Liver (tissue), 3 donors: ENCODE measurements at regions not wholly inside any gene's neighbourhood (a gene's known extent, or its start where the extent isn't known, plus 50 kb on each side); places are given as distances from the start of the nearest gene placed in this dataset.

Source experiments
- GABPA ChIP-seq, 2 donors: IDR thresholded peaks in 1 of 2; conservative IDR thresholded peaks in 1 of 2; 2 replicates each; pipeline ENCODE4 v1.6.1; 2016; ENCODE audit warnings: antibody characterized with exemption in 2 of 2, mild to moderate bottlenecking in 1 of 2, moderate library complexity in 1 of 2
- HNF4A ChIP-seq, 2 donors: conservative IDR thresholded peaks; 2 replicates each; pipeline ENCODE4 v1.6.1; 2016; ENCODE audit warnings: antibody characterized with exemption in 2 of 2, mild to moderate bottlenecking in 2 of 2
- RAD21 ChIP-seq, 2 donors: IDR thresholded peaks; 2 replicates each; pipeline ENCODE4 v1.6.1; 2016; ENCODE audit warnings: antibody characterized with exemption in 2 of 2, mild to moderate bottlenecking in 2 of 2
- SP1 ChIP-seq: IDR thresholded peaks from 2 replicates; pipeline ENCODE4 v1.6.1; 2018; ENCODE audit warnings: antibody characterized with exemption, mild to moderate bottlenecking
- TAF1 ChIP-seq: conservative IDR thresholded peaks from 2 replicates; pipeline ENCODE4 v1.6.1; 2016; ENCODE audit warnings: antibody characterized with exemption, mild to moderate bottlenecking
- TF ChIP-seq, protein P1 (sequence below): IDR thresholded peaks from 2 replicates; pipeline ENCODE4 v1.6.1; 2016; ENCODE audit warnings: antibody characterized with exemption
- TF ChIP-seq, protein P2 (sequence below): fragments of 150-350 bp; IDR thresholded peaks from 2 replicates; pipeline ENCODE4 v1.5.1; 2017; ENCODE audit warnings: improper control_type of control experiment, low read depth, low read length; ENCODE audit not compliant: missing input control
- TF ChIP-seq, protein P3 (sequence below): IDR thresholded peaks from 2 replicates; pipeline ENCODE4 v1.6.1; 2016; ENCODE audit warnings: antibody characterized with exemption, mild to moderate bottlenecking
- donor health status: healthy.
- donor health status: healthy.

DNA sequence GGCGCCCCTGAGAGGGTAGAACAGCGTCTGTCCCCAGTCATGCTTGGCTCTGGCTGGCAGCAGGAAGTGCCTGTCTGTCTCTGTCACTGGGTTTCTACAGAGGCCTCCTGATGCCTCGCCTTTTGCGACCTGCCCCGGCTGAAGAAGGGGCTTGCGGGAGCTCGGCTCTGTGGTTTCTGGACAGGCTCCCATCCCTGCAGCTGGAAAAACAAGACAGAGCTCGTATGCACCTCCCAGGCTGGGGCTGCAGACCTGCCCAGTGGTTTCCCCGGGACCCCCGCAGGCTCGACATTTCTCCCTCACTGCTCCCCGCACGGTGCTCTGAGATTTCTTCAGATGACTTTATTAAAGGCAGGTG is 57.0 kb upstream of the SORCS2 start:
- TF ChIP-seq, protein P1, sequence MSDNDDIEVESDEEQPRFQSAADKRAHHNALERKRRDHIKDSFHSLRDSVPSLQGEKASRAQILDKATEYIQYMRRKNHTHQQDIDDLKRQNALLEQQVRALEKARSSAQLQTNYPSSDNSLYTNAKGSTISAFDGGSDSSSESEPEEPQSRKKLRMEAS: no peak
- no peak for TF ChIP-seq HNF4A (conservative IDR thresholded peaks at IDR 0.05)
- TF ChIP-seq, protein P2, sequence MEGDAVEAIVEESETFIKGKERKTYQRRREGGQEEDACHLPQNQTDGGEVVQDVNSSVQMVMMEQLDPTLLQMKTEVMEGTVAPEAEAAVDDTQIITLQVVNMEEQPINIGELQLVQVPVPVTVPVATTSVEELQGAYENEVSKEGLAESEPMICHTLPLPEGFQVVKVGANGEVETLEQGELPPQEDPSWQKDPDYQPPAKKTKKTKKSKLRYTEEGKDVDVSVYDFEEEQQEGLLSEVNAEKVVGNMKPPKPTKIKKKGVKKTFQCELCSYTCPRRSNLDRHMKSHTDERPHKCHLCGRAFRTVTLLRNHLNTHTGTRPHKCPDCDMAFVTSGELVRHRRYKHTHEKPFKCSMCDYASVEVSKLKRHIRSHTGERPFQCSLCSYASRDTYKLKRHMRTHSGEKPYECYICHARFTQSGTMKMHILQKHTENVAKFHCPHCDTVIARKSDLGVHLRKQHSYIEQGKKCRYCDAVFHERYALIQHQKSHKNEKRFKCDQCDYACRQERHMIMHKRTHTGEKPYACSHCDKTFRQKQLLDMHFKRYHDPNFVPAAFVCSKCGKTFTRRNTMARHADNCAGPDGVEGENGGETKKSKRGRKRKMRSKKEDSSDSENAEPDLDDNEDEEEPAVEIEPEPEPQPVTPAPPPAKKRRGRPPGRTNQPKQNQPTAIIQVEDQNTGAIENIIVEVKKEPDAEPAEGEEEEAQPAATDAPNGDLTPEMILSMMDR: no peak
- no peak for TF ChIP-seq SP1
- TF ChIP-seq GABPA (IDR thresholded peaks at IDR 0.05 in 1 of 2, conservative IDR thresholded peaks at IDR 0.05 in 1 of 2): no peak
- TF ChIP-seq RAD21 (IDR thresholded peaks at IDR 0.05): no peak
- TF ChIP-seq TAF1: no peak
- TF ChIP-seq, protein P3, sequence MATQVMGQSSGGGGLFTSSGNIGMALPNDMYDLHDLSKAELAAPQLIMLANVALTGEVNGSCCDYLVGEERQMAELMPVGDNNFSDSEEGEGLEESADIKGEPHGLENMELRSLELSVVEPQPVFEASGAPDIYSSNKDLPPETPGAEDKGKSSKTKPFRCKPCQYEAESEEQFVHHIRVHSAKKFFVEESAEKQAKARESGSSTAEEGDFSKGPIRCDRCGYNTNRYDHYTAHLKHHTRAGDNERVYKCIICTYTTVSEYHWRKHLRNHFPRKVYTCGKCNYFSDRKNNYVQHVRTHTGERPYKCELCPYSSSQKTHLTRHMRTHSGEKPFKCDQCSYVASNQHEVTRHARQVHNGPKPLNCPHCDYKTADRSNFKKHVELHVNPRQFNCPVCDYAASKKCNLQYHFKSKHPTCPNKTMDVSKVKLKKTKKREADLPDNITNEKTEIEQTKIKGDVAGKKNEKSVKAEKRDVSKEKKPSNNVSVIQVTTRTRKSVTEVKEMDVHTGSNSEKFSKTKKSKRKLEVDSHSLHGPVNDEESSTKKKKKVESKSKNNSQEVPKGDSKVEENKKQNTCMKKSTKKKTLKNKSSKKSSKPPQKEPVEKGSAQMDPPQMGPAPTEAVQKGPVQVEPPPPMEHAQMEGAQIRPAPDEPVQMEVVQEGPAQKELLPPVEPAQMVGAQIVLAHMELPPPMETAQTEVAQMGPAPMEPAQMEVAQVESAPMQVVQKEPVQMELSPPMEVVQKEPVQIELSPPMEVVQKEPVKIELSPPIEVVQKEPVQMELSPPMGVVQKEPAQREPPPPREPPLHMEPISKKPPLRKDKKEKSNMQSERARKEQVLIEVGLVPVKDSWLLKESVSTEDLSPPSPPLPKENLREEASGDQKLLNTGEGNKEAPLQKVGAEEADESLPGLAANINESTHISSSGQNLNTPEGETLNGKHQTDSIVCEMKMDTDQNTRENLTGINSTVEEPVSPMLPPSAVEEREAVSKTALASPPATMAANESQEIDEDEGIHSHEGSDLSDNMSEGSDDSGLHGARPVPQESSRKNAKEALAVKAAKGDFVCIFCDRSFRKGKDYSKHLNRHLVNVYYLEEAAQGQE: no peak
